MM.1S (cell line): ENCODE measurements at regions not wholly inside any gene's neighbourhood (a gene's known extent, or its start where the extent isn't known, plus 50 kb on each side); places are given as distances from the start of the nearest gene placed in this dataset.
A peak's percentile ranks its signal among the peaks of the same experiment; 100 is the strongest.

Source experiments
- DNase-seq: peaks from one replicate; pipeline ENCODE4 v3.0.0-alpha.2; 2015
- H2AFZ ChIP-seq: fragments of 300-600 bp; sonication (generic); 2 replicates; pipeline ENCODE4 v1.6.0; 2016; ENCODE audit warnings: antibody characterized with exemption, low read length
- H3F3A ChIP-seq: fragments of 300-600 bp; sonication (generic); 2 replicates; pipeline ENCODE4 v1.6.1; 2016; ENCODE audit warnings: mild to moderate bottlenecking, antibody characterized with exemption, low read length, moderate library complexity, mixed read lengths; ENCODE audit not compliant: insufficient read depth
- H3K27ac ChIP-seq: fragments of 300-600 bp; sonication (generic); 2 replicates; pipeline ENCODE4 v1.5.1; 2016; ENCODE audit warnings: mild to moderate bottlenecking, low read length
- H3K27me3 ChIP-seq: fragments of 300-600 bp; sonication (generic); replicated peaks from 2 replicates; pipeline ENCODE4 v1.6.0; 2016; ENCODE audit warnings: low read length; ENCODE audit not compliant: insufficient read depth
- H3K36me3 ChIP-seq: fragments of 300-600 bp; sonication (generic); replicated peaks from 2 replicates; pipeline ENCODE4 v1.6.1; 2016; ENCODE audit warnings: mild to moderate bottlenecking, low read length, mixed read lengths; ENCODE audit not compliant: insufficient read depth
- H3K4me1 ChIP-seq: fragments of 300-600 bp; sonication (generic); 2 replicates; pipeline ENCODE4 v1.6.1; 2016; ENCODE audit warnings: low read length, mixed read lengths
- H3K4me2 ChIP-seq: fragments of 300-600 bp; sonication (generic); 2 replicates; pipeline ENCODE4 v1.6.0; 2016; ENCODE audit warnings: low read depth, low read length
- H3K4me3 ChIP-seq: fragments of 300-600 bp; sonication (generic); 2 replicates; pipeline ENCODE4 v1.5.1; 2016; ENCODE audit warnings: low read length, mixed read lengths
- H3K79me2 ChIP-seq: fragments of 300-600 bp; sonication (generic); 2 replicates; pipeline ENCODE4 v1.6.1; 2016; ENCODE audit warnings: mixed run types, low read length, mixed read lengths
- H3K9ac ChIP-seq: fragments of 300-600 bp; sonication (generic); 2 replicates; pipeline ENCODE4 v1.6.1; 2016; ENCODE audit warnings: low read length, mixed read lengths
- H3K9me2 ChIP-seq: fragments of 300-600 bp; sonication (generic); replicated peaks from 2 replicates; pipeline ENCODE4 v1.6.1; 2016; ENCODE audit warnings: mild to moderate bottlenecking, low read length, mixed read lengths; ENCODE audit not compliant: insufficient read depth
- H3K9me3 ChIP-seq: fragments of 300-600 bp; sonication (generic); replicated peaks from 2 replicates; pipeline ENCODE4 v1.6.1; 2016; ENCODE audit warnings: mild to moderate bottlenecking, low read length, mixed read lengths; ENCODE audit not compliant: insufficient read depth
- H4K20me1 ChIP-seq: fragments of 300-600 bp; sonication (generic); 2 replicates; pipeline ENCODE4 v1.6.1; 2016; ENCODE audit warnings: mild to moderate bottlenecking, low read length, moderate library complexity, mixed read lengths; ENCODE audit not compliant: insufficient read depth
- CTCF ChIP-seq: fragments of 300-600 bp; sonication (generic); IDR thresholded peaks from 2 replicates; pipeline ENCODE4 v1.5.1; 2016; ENCODE audit warnings: antibody characterized with exemption, low read length, mixed read lengths
- EZH2 ChIP-seq: fragments of 300-600 bp; sonication (generic); optimal IDR thresholded peaks from 2 replicates; pipeline ENCODE3; 2017; ENCODE audit warnings: low read depth, mild to moderate bottlenecking, antibody characterized with exemption, low read length, mixed read lengths
- EZH2phosphoT487 ChIP-seq: fragments of 300-600 bp; sonication (generic); IDR thresholded peaks from 2 replicates; pipeline ENCODE4 v1.6.1; 2018; ENCODE audit warnings: antibody characterized with exemption, low read length

GRCh38 chr12:4164559-4165558 is 108.7 kb upstream of the CCND2 start:
- Histone ChIP-seq H2AFZ (peak overlapping the region; percentile 92), H3K4me1 (peaks cover 10% of the 10 kb centered on the region), H3K9me2 (no peaks in the 10 kb centered on the region), H3F3A (0 out of 2 replicates have a peak, but pooled peaks cover 4% of the 10 kb centered on the region), H3K9me3 (no peaks in the 10 kb centered on the region), H3K36me3 (no peaks in the 10 kb centered on the region), H3K4me3 (peak overlapping the region; percentile 57), H3K27me3 (no peaks in the 10 kb centered on the region), H4K20me1 (no peaks in the 10 kb centered on the region), H3K9ac (peak overlapping the region; percentile 51; the same call in 1 of the 2 replicates), H3K79me2 (no peaks in the 10 kb centered on the region), H3K27ac (no peak overlapping the region), H3K4me2 (peak overlapping the region; percentile 88)
- DNase-seq: no peak
- TF ChIP-seq CTCF: no peak
- TF ChIP-seq EZH2phosphoT487: no peak
- no peak for TF ChIP-seq EZH2

- peak overlapping the region; percentile 51; the same call in 1 of the 2 replicates for H3K9ac ChIP-seq
- TF ChIP-seq CTCF (no peak), EZH2phosphoT487 (no peak), EZH2 (no peak)
- DNase-seq: no peak
- H3K4me2 ChIP-seq: peak overlapping the region; percentile 88
- no peaks in the 10 kb centered on the region for H3K36me3 ChIP-seq
- peaks cover 11% of the 10 kb centered on the region for H3K4me1 ChIP-seq
- H3K27me3 ChIP-seq: no peaks in the 10 kb centered on the region
- peak overlapping the region; percentile 92; the same call in 1 of the 2 replicates for H2AFZ ChIP-seq
- no peaks in the 10 kb centered on the region for H3K79me2 ChIP-seq
- H4K20me1 ChIP-seq: no peaks in the 10 kb centered on the region
- H3F3A ChIP-seq: 0 out of 2 replicates have a peak, but pooled peaks cover 4% of the 10 kb centered on the region
- H3K27ac ChIP-seq: no peak overlapping the region
- 0 out of 2 replicates have a peak overlapping the region, but pooled peaks have one; percentile 57 for H3K4me3 ChIP-seq
- no peaks in the 10 kb centered on the region for H3K9me3 ChIP-seq
- H3K9me2 ChIP-seq: no peaks in the 10 kb centered on the region
These were observed 109.4 kb upstream of the CCND2 start for GRCh38 chr12:4164188-4164558.

- Histone ChIP-seq H3K79me2 (no peaks in the 10 kb centered on the region), H3K9me2 (no peaks in the 10 kb centered on the region), H3K4me2 (no peak overlapping the region), H3K9me3 (no peaks in the 10 kb centered on the region), H3K36me3 (no peaks in the 10 kb centered on the region), H2AFZ (no peak overlapping the region), H3F3A (0 out of 2 replicates have a peak, but pooled peaks cover 4% of the 10 kb centered on the region), H4K20me1 (no peaks in the 10 kb centered on the region), H3K27ac (no peak overlapping the region), H3K9ac (no peak overlapping the region), H3K4me1 (peaks cover 11% of the 10 kb centered on the region), H3K4me3 (no peak overlapping the region), H3K27me3 (no peaks in the 10 kb centered on the region)
- no peak for DNase-seq
- no peak for TF ChIP-seq CTCF
- no peak for TF ChIP-seq EZH2
- no peak for TF ChIP-seq EZH2phosphoT487
These were observed 111.8 kb upstream of the CCND2 start for GRCh38 chr12:4161718-4162117.
